ENCODE measurements at regions not wholly inside any gene's neighbourhood (a gene's known extent, or its start where the extent isn't known, plus 50 kb on each side); places are given as distances from the start of the nearest gene placed in this dataset.

DNA sequence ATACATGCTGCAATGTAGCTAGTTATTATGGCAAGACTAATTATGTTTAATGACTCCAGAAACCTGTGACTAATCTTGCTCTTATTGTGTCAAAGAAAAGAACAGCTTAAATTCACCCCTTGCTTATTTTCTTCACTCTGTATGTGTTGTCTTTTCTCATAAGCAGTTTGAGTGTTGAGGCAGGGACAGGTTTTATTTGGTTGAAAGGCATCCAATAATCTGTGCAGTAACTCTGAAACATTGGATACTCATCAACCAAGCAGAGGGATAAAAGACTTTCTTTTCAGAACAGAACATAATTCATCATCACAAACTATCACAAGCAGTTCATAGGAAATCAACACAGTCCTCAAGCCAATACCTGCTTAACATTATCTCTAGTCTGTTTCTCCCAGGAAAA lies 797.6 kb upstream of the MBL2 start:
- TF ChIP-seq, protein P1, sequence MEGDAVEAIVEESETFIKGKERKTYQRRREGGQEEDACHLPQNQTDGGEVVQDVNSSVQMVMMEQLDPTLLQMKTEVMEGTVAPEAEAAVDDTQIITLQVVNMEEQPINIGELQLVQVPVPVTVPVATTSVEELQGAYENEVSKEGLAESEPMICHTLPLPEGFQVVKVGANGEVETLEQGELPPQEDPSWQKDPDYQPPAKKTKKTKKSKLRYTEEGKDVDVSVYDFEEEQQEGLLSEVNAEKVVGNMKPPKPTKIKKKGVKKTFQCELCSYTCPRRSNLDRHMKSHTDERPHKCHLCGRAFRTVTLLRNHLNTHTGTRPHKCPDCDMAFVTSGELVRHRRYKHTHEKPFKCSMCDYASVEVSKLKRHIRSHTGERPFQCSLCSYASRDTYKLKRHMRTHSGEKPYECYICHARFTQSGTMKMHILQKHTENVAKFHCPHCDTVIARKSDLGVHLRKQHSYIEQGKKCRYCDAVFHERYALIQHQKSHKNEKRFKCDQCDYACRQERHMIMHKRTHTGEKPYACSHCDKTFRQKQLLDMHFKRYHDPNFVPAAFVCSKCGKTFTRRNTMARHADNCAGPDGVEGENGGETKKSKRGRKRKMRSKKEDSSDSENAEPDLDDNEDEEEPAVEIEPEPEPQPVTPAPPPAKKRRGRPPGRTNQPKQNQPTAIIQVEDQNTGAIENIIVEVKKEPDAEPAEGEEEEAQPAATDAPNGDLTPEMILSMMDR (IDR thresholded peaks at IDR 0.05; ENCODE audit: low read depth, low read length), result no peak
- no peak overlapping the region for H3K4me3 ChIP-seq (replicated peaks in 1 of 2; ENCODE audit: low read depth in 2 of 2, low read length in 2 of 2)
- no peak for DNase-seq (ENCODE audit: low read depth in 2 of 2)

DNA sequence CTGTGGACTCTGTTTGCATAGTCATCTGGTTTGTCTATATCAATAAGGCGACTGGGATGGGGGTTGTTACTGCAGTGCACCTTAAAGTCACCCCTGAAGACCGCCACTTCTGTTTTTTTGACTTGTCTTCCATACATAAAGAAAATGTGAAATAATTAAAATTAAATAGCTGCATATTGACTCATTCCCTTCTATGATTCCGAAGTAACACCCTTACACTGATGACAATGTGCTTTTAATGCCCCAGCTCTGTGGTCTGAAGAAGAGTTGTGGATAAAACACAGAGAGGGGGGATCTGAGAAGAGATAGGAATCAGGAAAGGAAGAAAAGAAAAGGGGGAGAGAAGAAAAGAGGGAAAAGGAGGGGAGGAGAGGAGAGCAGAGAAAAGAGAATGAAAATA lies 796.9 kb upstream of the MBL2 start:
- TF ChIP-seq, protein P1 (IDR thresholded peaks at IDR 0.05; ENCODE audit: low read depth, low read length), result no peak
- no peak for DNase-seq (ENCODE audit: low read depth in 2 of 2)
- H3K4me3 ChIP-seq (replicated peaks in 1 of 2; ENCODE audit: low read depth in 2 of 2, low read length in 2 of 2), result no peak overlapping the region

DNA sequence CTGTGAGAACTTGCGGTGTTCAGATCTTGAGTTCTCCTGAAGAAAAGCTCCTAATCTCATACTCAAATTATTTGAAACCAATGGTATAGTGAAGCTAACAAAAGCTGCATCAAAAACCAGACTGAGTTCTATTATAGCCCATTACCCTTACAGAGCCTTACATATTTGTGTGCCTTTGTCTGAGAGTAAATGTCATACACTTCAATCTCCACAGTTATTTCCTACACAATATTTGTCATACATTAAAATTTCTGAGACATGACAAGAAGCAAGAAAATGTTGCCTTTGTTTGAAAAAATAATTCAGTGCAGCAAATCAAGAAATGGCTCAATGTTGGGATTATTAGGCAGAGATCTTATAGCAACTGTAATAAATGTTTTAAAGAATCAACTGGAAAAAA lies 776.1 kb upstream of the MBL2 start:
- H3K4me3 ChIP-seq (replicated peaks in 1 of 2; ENCODE audit: low read depth in 2 of 2, low read length in 2 of 2), result no peak overlapping the region
- TF ChIP-seq, protein P1 (IDR thresholded peaks at IDR 0.05; ENCODE audit: low read depth, low read length), result no peak
- DNase-seq (ENCODE audit: low read depth in 2 of 2), result no peak

DNA sequence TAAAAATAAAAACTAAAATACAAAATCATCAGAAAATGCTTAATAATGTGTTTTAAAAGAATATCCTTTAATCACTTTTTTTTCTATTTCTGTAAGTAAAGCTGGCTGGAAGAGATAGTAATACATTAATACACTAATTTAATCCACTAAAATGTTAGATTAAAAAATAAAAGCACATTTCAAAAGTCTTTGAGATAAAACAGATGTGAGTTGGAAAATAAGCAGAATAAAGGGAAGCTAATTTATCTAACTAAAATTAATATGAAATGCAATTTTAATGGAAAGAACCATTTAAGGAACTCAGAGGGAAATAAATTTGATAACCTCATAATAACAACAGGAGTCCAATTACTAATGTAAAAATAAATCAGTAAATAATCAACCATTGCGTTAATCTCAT lies 774.8 kb upstream of the MBL2 start:
- no peak for DNase-seq (ENCODE audit: low read depth in 2 of 2)
- TF ChIP-seq, protein P1 (IDR thresholded peaks at IDR 0.05; ENCODE audit: low read depth, low read length), result no peak
- no peak overlapping the region for H3K4me3 ChIP-seq (replicated peaks in 1 of 2; ENCODE audit: low read depth in 2 of 2, low read length in 2 of 2)

DNA sequence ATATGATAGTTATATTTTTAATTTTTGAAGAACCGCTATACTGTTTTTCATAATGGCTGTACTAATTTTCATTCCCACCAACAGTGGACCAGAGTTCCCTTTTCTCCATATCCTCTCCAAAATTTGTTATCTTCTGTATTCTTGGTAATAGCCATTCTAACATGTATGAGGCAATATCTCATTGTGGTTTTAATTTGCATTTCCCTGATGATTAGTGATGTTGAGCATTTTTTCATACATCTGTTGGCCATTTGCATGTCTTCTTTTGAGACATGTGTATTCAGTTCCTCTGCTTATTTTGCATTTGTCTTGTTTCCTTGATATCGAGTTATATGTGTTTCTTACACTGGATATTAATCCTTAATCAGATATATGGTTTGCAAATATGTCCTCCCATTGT lies 770.8 kb upstream of the MBL2 start:
- DNase-seq (ENCODE audit: low read depth in 2 of 2), result no peak
- no peak overlapping the region for H3K4me3 ChIP-seq (replicated peaks in 1 of 2; ENCODE audit: low read depth in 2 of 2, low read length in 2 of 2)

DNA sequence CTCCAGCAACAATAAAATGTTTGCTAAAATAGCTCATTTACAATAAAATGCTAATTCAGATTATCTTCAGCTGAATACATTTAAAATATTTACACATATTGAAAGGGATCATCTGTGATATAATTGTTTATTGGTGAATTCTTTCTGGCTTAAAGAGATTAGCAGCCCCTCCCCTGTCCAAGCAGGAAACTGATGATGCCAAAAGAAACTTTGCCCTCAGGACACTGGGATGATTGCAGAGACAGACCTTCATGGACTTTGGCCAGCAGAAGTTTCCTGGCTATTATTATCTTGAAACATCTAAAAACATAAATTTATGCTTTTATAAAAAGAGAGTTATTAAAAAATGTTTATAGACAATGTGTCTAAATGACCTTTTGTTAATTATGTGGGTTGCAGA lies 764.9 kb upstream of the MBL2 start:
- TF ChIP-seq, protein P1 (IDR thresholded peaks at IDR 0.05; ENCODE audit: low read depth, low read length), result no peak
- no peak for DNase-seq (ENCODE audit: low read depth in 2 of 2)
- H3K4me3 ChIP-seq (replicated peaks in 1 of 2; ENCODE audit: low read depth in 2 of 2, low read length in 2 of 2), result no peak overlapping the region

More for the DNA sequence above, 770.8 kb upstream of the MBL2 start:
- TF ChIP-seq, protein P1 (IDR thresholded peaks at IDR 0.05; ENCODE audit: low read depth, low read length), result no peak

DNA sequence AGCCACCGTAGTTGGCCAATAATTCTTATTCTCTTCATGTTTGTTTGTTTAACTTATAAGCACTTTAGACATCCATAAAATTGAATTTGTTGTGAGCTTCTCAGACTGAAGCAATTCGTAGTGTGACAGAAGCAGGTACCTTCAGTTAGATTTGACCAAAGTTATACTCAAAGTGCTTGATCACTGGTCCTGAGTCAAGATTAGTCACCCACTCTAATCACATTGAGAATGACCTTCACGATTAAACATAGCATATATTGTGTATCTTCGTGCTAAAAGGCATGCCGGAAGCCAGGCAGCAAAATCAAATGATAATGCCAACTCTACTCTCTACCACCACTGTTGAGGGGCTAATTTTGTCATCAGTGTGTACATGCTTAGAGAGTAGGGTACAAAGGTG lies 763.7 kb upstream of the MBL2 start:
- DNase-seq (ENCODE audit: low read depth in 2 of 2), result no peak
- H3K4me3 ChIP-seq (replicated peaks in 1 of 2; ENCODE audit: low read depth in 2 of 2, low read length in 2 of 2), result no peak overlapping the region
- TF ChIP-seq, protein P1 (IDR thresholded peaks at IDR 0.05; ENCODE audit: low read depth, low read length), result no peak

Data from cardiac fibroblast (primary cell).